ENCODE measurements at regions not wholly inside any gene's neighbourhood (a gene's known extent, or its start where the extent isn't known, plus 50 kb on each side); places are given as distances from the start of the nearest gene placed in this dataset.
A peak's percentile ranks its signal among the peaks of the same experiment; 100 is the strongest.

DNA sequence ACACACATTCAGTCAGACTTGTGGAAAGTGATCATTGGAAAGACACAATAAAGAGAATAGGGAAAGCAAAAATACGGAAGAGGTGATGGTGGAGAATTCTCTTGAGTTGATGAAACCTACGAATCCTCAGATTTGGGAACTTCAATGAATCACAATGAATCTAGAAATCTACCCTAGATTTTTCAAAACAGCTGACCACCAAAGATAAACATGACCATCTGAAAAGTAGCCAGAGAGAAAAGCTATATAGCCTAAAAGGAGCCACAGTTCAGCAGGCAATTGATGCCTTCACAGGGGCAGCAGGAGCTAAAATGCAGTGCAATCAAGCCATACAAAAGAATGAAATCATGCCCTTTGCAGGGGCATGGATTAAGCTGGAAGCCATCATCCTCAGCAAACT is 170.6 kb upstream of the RUNX1 start:
- H2AK5ac ChIP-seq (ENCODE audit: insufficient read length, low read length) = no peak overlapping the region
- H3K23me2 ChIP-seq (ENCODE audit: insufficient read length, low read depth, low read length, poor library complexity, severe bottlenecking) = no peaks in the 10 kb centered on the region
- no peaks in the 10 kb centered on the region for H4K20me1 ChIP-seq (ENCODE audit: control insufficient read depth, insufficient read depth, insufficient read length)
- H4K8ac ChIP-seq (replicated peaks; ENCODE audit: insufficient read length, low read depth, low read length) = no peak overlapping the region
- H4K5ac ChIP-seq (ENCODE audit: insufficient read length, low read depth, low read length) = no peak overlapping the region
- H3K4me2 ChIP-seq (ENCODE audit: insufficient read depth, insufficient read length, low read length) = no peak overlapping the region
- no peaks in the 10 kb centered on the region for H3K9me3 Mint-ChIP-seq
- peak overlapping the region in 1 of 3 experiments; percentile 37; a peak in 1 of 7 replicates for H3K27ac Mint-ChIP-seq
- no peak overlapping the region for H2BK5ac ChIP-seq (ENCODE audit: insufficient read length, low read length)
- H3K4ac ChIP-seq (ENCODE audit: low read depth, low read length) = no peak overlapping the region
- no peak for DNase-seq
- peaks cover 2% of the 10 kb centered on the region; the same call in 1 of the 2 replicates for H3K4me1 ChIP-seq (ENCODE audit: insufficient read depth, low read length)
- peaks cover 3 to 5% of the 10 kb centered on the region in 2 experiments for H3K4me1 Mint-ChIP-seq
- no peaks in the 10 kb centered on the region for H3K79me1 ChIP-seq (ENCODE audit: insufficient read depth, low read depth, low read length, poor library complexity, severe bottlenecking)
- TF ChIP-seq, protein P1, sequence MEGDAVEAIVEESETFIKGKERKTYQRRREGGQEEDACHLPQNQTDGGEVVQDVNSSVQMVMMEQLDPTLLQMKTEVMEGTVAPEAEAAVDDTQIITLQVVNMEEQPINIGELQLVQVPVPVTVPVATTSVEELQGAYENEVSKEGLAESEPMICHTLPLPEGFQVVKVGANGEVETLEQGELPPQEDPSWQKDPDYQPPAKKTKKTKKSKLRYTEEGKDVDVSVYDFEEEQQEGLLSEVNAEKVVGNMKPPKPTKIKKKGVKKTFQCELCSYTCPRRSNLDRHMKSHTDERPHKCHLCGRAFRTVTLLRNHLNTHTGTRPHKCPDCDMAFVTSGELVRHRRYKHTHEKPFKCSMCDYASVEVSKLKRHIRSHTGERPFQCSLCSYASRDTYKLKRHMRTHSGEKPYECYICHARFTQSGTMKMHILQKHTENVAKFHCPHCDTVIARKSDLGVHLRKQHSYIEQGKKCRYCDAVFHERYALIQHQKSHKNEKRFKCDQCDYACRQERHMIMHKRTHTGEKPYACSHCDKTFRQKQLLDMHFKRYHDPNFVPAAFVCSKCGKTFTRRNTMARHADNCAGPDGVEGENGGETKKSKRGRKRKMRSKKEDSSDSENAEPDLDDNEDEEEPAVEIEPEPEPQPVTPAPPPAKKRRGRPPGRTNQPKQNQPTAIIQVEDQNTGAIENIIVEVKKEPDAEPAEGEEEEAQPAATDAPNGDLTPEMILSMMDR (conservative IDR thresholded peaks at IDR 0.05) = no peak
- no peaks in the 10 kb centered on the region for H3K9me3 ChIP-seq (ENCODE audit: control insufficient read depth, low read depth, low read length)
- H2AFZ ChIP-seq (ENCODE audit: low read length) = no peak overlapping the region
- H3K27me3 Mint-ChIP-seq (ENCODE audit: low read depth) = no peaks in the 10 kb centered on the region
- H3T11ph ChIP-seq (ENCODE audit: low read length) = no peak overlapping the region
- H3K9ac ChIP-seq (ENCODE audit: extremely low read depth, insufficient read length, low read length) = no peak overlapping the region
- H3K36me3 Mint-ChIP-seq (ENCODE audit: insufficient read depth in 1 of 3, low read depth in 3 of 3) = no peaks in the 10 kb centered on the region
- no peak overlapping the region for H3K18ac ChIP-seq (ENCODE audit: insufficient read length, low read depth, low read length)
- H3K27me3 ChIP-seq (ENCODE audit: insufficient read depth, low read length) = no peaks in the 10 kb centered on the region
- no peak overlapping the region for H2BK12ac ChIP-seq (ENCODE audit: insufficient read length, low read depth, low read length)
- H2BK20ac ChIP-seq (ENCODE audit: low read depth, low read length, poor library complexity, severe bottlenecking) = no peak overlapping the region
- H3K14ac ChIP-seq (ENCODE audit: insufficient read depth, low read length) = no peak overlapping the region
- no CpG with 5 or more reads among the region's 2 CpGs for whole genome bisulfite sequencing (ENCODE audit: extremely low coverage, insufficient read length, low lambda C conversion rate)
- H3K4me3 Mint-ChIP-seq = no peak overlapping the region
- H4K91ac ChIP-seq (ENCODE audit: insufficient read length, low read depth, low read length) = no peak overlapping the region
- H3K79me2 ChIP-seq (ENCODE audit: insufficient read depth, low read length) = no peaks in the 10 kb centered on the region
- H2BK15ac ChIP-seq (ENCODE audit: low read depth, low read length) = no peak overlapping the region
- no peak overlapping the region for H2BK120ac ChIP-seq (ENCODE audit: low read depth, low read length, poor library complexity, severe bottlenecking)
- H3K23ac ChIP-seq (ENCODE audit: insufficient read length, low read depth, low read length) = no peak overlapping the region
- no peak overlapping the region for H3K56ac ChIP-seq (ENCODE audit: insufficient read length, low read depth, low read length)
- no peak overlapping the region for H3K27ac ChIP-seq (ENCODE audit: insufficient read length, low read depth, low read length)

All from H9 (cell line).